Nucleus accumbens (tissue), 56 donors: ENCODE measurements at regions not wholly inside any gene's neighbourhood (a gene's known extent, or its start where the extent isn't known, plus 50 kb on each side); places are given as distances from the start of the nearest gene placed in this dataset.

Experiments used
- DNase-seq, 56 donors: peaks; one replicate each; lab custom pipeline; 2025; lab: John Stamatoyannopoulos, UW

DNA sequence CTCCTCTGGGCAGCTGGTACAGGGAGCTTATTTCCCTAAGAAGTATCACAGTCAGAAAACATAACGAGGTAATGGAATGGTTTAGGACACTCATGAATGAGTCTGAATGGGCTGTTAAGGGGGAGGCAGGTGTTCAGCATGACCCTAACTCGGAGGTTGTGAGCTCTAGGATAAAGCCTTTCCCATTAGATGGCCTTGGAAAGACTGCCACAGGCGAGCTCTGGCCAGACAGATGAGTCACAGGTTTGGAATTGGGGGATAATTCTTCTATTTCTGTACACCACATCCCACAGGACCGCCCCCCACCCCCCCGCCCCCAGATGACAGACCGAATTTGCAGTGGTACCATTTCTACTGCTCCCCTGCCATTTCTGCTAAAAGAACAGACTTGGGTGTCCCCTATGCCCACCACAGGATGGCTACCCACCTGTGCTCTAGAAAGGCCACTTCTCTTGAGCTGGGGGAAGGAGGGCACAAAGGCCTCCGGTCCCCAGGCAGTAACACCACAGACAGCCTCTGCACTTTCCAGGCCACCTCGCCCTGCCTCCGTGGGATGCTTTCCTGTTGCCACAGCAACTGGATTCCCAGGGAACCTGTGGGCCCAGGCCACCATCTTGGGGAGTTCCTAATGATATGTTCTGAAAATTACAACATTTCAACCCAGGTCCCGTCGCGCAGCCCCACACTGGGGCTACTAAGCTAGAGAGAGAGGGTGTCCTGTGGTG is 76.7 kb downstream of the TRIM29 start:
- no peak for DNase-seq

DNA sequence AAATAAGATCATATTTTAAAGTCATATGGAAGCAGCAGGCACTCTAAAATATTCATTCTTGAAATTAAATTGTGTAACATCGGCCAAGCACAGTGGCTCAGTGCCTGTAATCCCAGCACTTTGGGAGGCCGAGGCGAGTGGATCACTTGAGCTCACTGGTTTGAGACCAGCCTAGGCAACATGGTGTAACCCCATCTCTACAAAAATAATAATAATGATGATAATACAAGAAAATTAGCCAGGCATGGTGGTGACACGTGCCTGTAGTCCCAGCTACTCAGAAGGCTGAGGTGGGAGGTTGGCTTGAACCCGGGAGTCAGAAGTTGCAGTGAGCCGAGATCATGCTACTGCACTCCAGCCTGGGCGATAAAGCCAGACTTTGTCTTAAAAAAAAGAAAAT is 77.4 kb downstream of the TRIM29 start:
- no peak for DNase-seq

DNA sequence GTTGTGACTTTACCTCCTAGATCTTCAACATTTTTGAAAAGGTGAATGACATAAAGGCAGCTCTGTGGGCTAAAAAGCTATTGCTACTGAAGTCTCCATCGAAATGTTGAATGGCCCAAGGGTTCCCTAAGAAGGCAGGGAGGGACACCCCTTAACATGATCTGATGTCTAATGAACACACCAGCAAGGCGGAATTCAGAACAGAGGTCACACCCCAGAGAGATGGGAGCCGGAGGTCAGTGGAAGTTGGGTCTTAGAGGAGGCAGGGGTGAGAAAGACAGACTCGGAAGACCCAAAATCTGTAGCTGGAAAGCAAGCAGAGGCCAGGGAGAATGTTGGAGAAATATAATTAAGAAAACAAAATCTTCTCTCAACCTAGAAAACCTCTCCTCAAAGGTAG is 79.0 kb downstream of the TRIM29 start:
- no peak for DNase-seq

DNA sequence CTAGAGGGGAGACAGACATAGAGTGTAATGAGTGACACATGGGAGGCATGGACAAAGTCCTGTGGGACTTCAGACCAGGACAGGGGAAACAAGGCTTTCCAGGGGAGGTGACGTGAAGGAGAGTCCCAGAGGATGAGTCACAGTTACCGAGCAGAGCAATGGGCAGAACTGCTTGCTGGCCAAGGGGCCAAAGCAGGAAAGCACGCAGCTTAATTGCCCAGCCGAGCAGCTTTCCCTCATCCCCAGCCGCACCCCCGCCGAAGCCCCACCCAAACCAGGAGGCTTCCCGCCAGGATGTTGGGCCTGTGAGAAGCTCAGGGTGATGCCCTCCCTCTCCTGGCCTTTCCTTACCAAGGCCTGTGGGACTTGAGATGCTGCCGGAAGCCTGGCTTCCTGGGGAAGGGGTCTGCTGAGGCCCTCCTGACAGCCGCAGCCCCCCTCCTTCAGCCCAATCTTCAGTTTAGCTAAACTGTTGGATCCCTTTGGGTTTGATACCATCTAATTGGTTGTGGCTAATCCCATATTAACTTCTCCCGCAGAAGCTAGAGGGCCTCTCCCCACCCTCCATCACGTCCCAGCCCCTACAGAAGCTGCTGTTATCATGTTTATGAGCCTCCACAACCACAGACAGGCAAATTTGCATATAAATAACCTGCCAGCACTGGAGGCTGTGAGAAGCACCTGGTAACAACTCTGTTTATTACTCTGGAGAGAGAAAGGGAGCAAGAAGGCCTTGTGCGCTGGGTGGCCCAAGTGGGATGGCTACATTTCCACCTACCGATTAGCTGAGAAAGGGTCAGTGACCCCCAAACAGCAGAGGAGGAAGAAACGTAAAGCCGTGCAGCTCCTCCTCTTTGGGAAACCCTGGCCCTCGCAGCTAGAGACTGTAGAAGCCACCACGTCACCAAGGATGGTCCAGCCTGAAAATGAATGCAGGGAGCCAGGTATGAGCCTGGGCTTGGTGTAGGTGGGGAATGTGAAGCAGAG is 80.0 kb downstream of the TRIM29 start:
- no peak for DNase-seq

DNA sequence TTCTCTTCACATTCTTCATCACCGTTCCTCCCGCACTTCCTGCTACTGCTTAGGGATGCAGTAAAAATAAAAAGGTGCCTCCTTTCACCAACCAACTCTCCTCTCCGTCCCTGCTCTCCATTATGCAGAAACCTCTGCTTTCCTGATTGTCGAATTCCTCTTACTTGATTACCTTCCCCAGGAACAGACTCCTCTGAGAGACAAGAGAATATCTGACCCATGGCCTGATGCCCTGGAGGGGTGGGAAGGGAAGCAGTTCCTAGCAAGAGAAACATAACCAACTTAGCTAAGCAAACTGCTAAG is 80.9 kb downstream of the TRIM29 start:
- DNase-seq = no peak

DNA sequence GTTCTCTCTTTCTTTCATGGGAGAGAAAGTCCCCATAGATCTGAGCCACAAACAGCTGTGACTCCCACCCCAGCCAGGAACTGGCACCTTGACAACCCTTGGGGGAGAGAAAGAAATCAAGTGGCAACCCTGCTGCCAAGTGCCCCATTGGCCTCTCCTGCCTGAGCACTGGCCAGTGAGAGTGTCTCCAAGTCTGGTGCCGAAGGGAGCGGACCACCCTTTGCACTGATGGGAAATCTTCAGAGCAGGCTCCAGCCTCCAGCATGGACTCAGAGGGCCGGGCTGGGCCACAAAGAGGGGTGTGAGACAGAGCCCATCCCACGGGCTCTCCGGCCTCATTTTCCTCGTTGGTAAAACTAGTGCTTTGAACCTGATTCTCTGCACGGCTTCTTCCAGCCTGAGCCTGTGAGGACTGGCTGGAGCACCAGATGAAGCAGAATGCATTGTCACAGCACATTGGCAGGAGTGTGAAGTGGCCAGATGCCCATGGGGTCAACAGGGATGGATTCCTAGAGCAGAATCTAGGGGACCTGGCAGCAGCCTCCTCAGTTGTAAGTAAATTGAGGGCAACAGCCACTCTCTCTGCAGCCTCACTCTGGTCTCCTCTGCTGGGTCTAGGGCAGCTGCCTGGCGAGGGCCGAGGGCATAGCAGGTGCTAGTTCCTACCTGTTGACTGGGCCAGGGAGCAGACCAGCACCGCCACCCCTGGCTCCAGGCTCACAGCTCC is 81.4 kb downstream of the TRIM29 start:
- peak in 1 of 56 donors; percentile 27 for DNase-seq

DNA sequence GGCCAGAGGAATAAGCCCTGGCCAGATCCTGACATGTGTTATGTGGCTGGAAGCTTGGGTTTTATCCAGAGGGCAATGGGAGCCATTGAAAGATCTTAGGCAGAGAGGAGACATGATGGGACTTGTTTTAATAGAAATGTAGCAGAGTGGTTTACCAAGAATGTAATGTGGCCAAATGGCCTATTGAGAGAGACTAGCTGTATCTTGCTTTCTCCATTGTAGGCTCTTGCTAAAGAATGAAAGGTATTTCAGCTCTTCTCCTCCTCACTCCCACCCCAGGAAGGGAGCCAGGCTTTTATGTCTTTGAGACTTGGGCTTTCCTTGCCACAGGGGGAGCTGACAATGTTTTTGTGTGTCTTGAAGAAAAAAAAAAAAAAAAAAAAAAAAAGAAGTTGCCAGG is 82.3 kb downstream of the TRIM29 start:
- DNase-seq = no peak

DNA sequence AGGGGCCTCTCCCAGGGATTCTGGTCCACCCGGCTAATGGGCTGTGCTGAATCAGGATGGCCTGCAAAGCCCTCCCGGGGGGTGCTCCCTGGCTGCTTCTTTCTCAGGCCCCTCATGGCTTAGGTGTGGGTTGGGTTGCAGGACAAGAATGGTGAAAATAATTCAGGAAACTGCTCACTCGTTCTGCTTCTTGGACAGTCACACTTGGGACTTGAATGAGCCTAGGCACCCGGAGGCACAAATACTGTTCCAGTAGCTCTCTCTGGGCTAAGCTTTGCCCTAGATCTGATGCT is 83.2 kb downstream of the TRIM29 start:
- DNase-seq = no peak

DNA sequence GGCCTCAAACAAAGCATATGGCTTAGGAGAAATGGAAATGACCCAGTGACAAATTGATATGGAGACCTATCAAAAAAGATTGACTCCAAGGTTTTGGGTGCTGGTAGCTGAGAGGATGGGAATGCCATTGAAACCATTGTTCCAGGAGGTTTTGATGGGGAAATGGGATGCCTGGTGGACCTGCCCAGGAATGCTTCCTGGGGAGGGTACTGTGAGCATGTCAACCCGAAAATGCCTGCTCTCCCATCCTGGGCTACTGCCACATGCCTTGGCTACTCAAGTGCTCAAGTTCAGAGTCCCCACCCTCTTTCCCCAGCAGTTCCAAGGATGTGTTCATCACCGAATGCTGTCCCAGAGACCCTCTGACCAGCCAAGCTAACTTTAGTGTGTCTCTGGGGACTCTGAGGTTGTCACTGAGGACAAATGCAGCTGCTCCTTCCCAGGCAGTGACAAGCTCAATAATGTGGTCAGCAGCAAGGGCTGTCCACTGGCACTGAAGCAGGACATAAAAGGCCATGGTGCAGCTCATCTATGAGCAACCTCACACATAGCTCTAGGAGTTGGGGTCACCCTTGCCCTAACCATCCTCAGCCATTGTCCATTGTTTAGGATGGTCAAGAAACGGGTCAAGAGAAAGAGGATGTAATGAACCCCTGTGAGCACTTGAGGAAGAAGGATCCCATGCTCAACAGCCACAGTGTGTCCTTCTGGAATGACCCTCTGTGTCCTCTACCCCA is 83.7 kb downstream of the TRIM29 start:
- DNase-seq = no peak

DNA sequence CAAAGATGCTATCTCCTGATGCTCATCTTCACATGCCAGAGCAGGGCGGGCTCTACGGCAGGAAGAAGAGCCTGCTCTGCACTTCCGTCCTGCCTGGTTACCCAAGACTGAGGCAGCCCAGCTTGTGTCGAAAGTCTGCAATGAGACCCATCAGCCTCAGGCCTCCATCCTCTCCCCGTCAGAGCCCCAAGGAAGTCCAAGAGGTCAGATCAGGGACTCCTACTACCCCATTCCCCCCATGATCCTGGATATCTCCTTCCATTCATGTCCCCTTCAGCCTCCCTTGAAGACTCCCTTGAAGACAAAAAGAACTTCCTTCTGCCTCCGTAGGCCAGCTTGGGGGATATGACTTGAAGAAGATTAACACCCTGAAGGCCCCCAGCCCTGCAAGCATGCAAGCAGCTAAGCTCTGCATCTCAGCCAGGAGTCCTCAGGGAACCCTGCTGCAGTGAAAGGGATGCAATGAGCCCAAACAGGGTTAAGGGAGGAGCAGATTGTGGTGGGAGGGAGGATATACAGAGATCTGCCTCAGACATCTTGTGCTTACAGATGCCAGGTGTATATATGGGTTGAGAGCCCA is 85.6 kb downstream of the TRIM29 start:
- no peak for DNase-seq

DNA sequence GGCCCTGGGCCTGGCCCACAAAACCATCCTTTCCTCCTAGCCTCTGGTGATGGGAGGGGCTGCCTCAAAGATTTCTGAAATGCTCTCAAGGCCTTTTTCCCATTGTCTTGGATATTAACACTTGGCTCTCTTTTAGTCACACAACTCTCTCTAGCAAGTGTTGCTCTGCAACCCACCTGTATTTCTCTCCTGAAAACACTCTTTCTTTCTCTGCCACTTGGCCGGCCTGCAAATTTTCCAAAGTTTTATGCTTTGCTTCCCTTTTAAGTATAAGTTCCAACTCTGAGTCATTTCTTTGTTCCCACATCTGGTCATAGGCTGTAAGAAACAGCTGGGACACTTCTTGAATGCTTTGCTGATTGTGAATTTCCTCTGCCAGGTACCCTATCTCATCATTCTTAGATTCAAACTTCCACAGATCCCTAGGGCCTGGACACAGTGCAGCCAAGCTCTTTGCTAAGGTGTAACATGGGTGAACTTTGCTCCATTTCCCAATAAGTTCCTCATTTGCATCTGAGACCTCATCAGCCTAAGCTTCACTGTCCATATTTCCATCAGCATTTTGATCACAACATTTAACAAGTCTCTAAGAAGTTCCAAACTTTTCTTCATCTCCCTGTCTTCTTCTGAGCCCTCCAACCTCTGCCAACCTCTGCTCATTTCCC is 93.8 kb downstream of the TRIM29 start:
- DNase-seq = no peak

DNA sequence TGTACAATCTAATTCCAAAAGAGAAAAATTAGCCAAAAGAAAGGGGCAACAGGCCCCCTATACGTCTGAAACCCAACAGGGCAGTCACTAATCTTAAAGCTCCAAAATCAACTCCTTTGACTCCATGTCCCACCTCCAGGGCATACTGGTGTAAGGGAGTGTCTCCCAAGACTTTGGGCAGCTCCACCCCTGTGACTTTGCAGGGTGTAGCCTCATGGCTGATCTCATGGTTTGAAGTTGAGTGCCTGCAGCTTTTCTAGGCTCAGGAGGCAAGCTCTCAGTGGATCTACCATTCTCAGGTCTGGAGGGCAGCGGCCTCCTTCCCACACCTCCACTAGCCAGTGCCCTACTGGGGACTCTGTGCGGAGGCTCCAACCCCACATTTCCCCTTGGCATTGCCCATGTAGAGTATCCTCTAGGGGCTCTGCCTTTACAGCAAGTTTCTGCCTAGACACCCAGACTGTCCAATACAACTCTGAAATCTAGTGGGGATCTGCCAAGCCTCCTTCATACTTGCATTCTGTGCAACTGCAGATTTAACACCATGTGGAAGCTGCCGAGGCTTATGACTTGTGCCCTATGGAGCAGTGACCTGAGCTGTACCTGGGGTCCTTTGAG is 94.5 kb downstream of the TRIM29 start:
- no peak for DNase-seq

DNA sequence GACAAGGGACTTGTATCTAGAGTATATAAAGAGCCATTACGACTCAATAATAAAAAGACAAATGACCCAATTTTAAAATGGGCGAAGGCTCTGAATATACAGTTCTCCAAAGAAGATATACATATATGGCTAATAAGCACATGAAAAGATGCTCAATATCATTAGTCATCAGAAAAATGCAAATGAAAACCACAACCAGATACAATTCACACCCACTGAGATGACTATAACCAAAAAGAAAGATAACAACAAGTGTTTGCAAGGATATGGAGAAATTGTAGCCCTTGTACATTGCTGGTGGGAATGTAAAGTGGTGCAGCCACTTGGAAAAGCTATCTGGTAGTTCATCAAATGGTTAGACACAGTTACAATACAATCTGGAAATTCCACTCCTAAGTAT is 96.3 kb downstream of the TRIM29 start:
- DNase-seq = no peak

DNA sequence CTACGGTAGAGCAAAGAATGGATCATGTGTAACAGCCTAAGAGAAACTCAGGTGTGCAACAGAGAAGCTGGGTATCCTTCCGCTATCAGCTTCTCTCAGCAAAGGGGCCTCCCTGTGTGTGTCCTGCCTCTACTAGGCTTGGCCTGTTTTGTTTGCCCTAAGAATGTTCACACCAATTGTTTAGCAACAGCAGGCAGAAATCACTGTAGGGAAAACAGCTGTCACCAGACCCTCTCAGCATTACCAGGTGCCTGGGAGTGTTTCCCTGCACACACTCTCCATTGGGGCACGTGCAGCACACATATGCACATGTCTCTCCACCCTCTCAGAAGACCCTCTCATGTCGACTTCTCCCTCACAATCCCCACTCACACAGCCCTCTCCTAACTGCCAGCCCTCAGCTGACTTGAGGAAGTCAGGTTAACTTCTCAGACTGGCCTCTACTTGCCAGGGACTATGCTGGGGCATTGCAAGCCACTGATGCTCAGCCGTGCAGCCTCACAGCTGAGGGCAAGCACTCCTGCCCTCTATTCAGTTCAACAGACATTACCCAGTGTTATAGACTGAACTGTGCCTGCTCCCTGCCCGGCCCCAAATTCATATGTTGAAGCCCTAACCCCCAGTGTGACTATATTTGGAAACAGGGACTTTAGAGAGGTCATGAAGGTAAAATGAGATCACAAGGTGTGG is 97.6 kb downstream of the TRIM29 start:
- DNase-seq = no peak

DNA sequence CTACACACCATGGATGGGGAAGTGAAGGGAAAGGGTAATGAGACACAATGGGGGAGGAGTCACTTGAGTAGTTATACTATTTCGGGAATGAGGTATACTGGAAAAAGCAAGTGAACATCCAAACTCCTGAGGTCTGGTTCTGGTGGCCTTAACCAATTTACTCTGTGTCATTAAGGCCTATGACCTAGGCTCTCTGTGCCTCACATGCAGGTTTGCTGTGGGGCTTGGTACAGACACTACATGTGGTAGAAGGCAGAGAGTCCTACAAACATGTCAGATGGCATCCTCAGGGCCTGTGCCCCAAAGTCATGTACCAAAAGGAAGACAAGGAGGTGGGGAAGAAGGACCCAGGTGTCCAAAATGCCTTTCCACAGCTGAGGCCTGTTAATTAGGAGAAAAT is 98.9 kb downstream of the TRIM29 start:
- DNase-seq = no peak

DNA sequence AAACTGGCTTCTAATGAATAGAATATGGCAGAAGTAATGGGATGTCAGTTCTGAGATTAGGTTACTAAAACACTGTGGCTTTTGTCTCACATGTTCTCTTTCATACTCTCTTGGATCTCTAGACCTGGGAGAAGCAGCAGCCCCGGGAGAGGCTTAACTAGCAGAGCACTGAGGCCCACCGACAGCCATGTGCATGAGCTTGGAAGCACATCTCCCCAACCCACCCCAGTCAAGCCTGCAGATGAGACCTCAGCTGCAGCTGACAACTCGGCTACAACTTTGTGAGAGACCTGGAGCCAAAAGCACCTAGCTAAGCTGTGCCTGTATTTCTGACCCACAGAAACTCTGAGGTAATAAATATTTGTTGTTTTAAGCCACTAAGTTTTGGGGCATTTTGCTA is 100.8 kb downstream of the TRIM29 start:
- no peak for DNase-seq

DNA sequence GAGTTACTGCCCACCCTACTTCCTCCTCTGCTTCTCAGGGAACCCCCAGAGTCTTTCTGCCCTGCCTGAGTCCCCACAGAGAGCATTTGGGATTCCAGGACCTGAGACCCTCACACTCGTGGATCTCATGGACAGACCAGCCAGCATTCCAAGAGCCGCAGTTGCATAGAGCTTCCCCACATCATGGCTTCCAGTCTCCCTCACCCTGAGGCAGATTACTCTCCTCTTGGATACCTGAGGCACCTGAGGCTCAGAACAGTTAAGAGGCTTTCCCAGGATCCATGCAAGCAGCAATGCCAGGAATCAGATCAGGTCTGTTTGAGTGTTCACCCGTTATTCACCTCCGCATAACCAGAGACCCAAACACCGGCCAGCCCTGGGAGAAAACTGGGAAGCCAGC is 102.2 kb downstream of the TRIM29 start:
- DNase-seq = no peak

DNA sequence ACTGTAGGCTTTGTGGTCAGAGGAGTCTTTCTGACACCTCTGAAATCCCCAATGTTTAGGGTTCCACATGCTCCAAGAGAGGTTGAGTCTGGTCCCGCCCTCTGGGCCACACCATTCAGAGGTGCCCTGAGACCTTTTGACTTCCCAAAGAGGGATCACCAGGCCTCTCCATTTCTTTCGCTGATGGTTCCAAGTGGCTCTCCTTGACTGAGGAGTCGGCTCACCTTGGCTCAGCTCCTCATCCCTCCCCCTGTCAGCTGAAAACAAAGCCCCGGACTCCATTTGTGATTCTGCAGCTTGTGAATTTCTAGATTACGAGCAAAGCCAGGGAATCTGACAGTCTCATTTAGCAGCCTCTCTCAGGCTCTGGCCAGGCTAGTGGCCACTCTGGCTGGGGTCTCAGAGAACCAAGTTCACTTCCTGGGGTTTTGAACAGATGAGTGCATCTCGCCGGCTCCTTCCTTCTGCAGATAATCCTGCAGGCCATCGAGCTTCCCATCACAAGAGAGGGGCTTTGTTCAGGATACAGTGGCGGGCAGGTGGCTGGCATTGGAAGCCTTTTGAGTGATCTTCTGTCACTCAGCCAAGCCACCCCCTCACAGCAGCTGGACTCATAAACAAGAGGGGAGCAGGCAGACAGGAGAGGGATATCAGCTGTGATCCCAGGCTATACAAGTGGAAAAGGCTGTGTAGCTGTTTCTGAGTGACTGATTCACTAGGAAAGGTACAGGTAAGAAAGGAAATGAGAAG is 102.9 kb downstream of the TRIM29 start:
- peak in 10 of 56 donors; percentile 16 to 53 (median 32) for DNase-seq
